ENCODE measurements at regions not wholly inside any gene's neighbourhood (a gene's known extent, or its start where the extent isn't known, plus 50 kb on each side); places are given as distances from the start of the nearest gene placed in this dataset.

- no peak for FAIRE-seq
- DNase-seq (ENCODE audit: insufficient read length, low spot score), result no peak
These were observed 297.0 kb upstream of the GULP1 start for GRCh38 chr2:187994464-187995331.

GRCh38 chr2:187995556-187995955, 296.1 kb upstream of the GULP1 start:
- no peak for TF ChIP-seq CTCF (IDR thresholded peaks at IDR 0.05; ENCODE audit: insufficient read depth, missing control alignments)
- FAIRE-seq (no peak), DNase-seq (ENCODE audit: insufficient read length, low spot score) (no peak)

More at GRCh38 chr2:187994464-187995331, 297.0 kb upstream of the GULP1 start:
- TF ChIP-seq CTCF (IDR thresholded peaks at IDR 0.05; ENCODE audit: insufficient read depth, missing control alignments), result no peak

GRCh38 chr2:187996630-187997029, 295.0 kb upstream of the GULP1 start:
- TF ChIP-seq CTCF (IDR thresholded peaks at IDR 0.05; ENCODE audit: insufficient read depth, missing control alignments), result no peak
- DNase-seq (ENCODE audit: insufficient read length, low spot score) (no peak), FAIRE-seq (no peak)

- DNase-seq (ENCODE audit: insufficient read length, low spot score) (no peak), FAIRE-seq (no peak)
These were observed 291.5 kb upstream of the GULP1 start for GRCh38 chr2:188000189-188000588.

GRCh38 chr2:188003800-188004199, 287.9 kb upstream of the GULP1 start:
- no peak for TF ChIP-seq CTCF (IDR thresholded peaks at IDR 0.05; ENCODE audit: insufficient read depth, missing control alignments)
- DNase-seq (ENCODE audit: insufficient read length, low spot score), result no peak
- no peak for FAIRE-seq

More at GRCh38 chr2:188000189-188000588, 291.5 kb upstream of the GULP1 start:
- no peak for TF ChIP-seq CTCF (IDR thresholded peaks at IDR 0.05; ENCODE audit: insufficient read depth, missing control alignments)

GRCh38 chr2:188013767-188014166, 277.9 kb upstream of the GULP1 start:
- FAIRE-seq (no peak), DNase-seq (ENCODE audit: insufficient read length, low spot score) (no peak)
- no peak for TF ChIP-seq CTCF (IDR thresholded peaks at IDR 0.05; ENCODE audit: insufficient read depth, missing control alignments)

GRCh38 chr2:188016917-188017316, 274.8 kb upstream of the GULP1 start:
- TF ChIP-seq CTCF (IDR thresholded peaks at IDR 0.05; ENCODE audit: insufficient read depth, missing control alignments), result no peak
- DNase-seq (ENCODE audit: insufficient read length, low spot score) (no peak), FAIRE-seq (no peak)
